Activated CD8-positive, alpha-beta T cell treated with anti-CD3 and anti-CD28 coated beads for 36 hours (primary cell): ENCODE measurements at regions not wholly inside any gene's neighbourhood (a gene's known extent, or its start where the extent isn't known, plus 50 kb on each side); places are given as distances from the start of the nearest gene placed in this dataset.

Experiments
- ATAC-seq: fragments of 200-7000 bp; cut with Tn5 transposase; one replicate; pipeline ENCODE4 v1.10.0; 2021; ENCODE audit warnings: mild to moderate bottlenecking, moderate library complexity
- CTCF ChIA-PET: fragments of 350-600 bp; sonication (Branson Sonifier 250); formaldehyde crosslinking; loops from one replicate; lab custom pipeline; 2021; ENCODE audit warnings: antibody characterized with exemption; lab: Charles Lee
- POLR2A ChIA-PET: fragments of 350-600 bp; sonication (Branson Sonifier 250); formaldehyde crosslinking; loops from one replicate; lab custom pipeline; 2021; ENCODE audit warnings: antibody characterized with exemption; lab: Charles Lee
- DNase-seq: peaks from one replicate; pipeline ENCODE4 v3.0.0-alpha.2; 2020
- H3K27ac Mint-ChIP-seq: one replicate; pipeline ENCODE4 v1.8.0; 2021; ENCODE audit warnings: mild to moderate bottlenecking, mixed read lengths
- H3K27me3 Mint-ChIP-seq: one replicate; pipeline ENCODE4 v1.8.0; 2021; ENCODE audit warnings: mixed read lengths
- H3K36me3 Mint-ChIP-seq: one replicate; pipeline ENCODE4 v1.8.0; 2021; ENCODE audit warnings: low read depth, mixed read lengths
- H3K4me1 Mint-ChIP-seq: one replicate; pipeline ENCODE4 v1.8.0; 2021; ENCODE audit warnings: low read depth, mixed read lengths
- H3K4me3 Mint-ChIP-seq: one replicate; pipeline ENCODE4 v1.8.0; 2021; ENCODE audit warnings: mild to moderate bottlenecking, moderate library complexity, mixed read lengths
- H3K9me3 Mint-ChIP-seq: one replicate; pipeline ENCODE4 v1.8.0; 2021; ENCODE audit warnings: mixed read lengths
- CTCF ChIP-seq: fragments of 200-600 bp; IDR thresholded peaks from one replicate; pipeline ENCODE4 v1.8.0; 2022; ENCODE audit warnings: antibody characterized with exemption, mild to moderate bottlenecking
- intact Hi-C: fragments of 100-400 bp; cut with micrococcal nuclease; formaldehyde crosslinking; loops from one replicate; pipeline ENCODE4 v1.10.0; 2022

GRCh38 chr12:82097877-82098276 lies 260.3 kb downstream of the CCDC59 start:
- CTCF ChIA-PET = interaction anchor here (1.2 kb wide), 1 partner anchor 9 kb away, joined by 3 read pairs; no protein-coding TSS in a partner anchor
- Mint-ChIP-seq H3K27me3 (peaks cover 1% of the 10 kb centered on the region), H3K9me3 (peaks cover 2% of the 10 kb centered on the region), H3K27ac (no peak overlapping the region), H3K4me3 (no peak overlapping the region), H3K36me3 (no peaks in the 10 kb centered on the region), H3K4me1 (no peaks in the 10 kb centered on the region)
- POLR2A ChIA-PET = no interaction called here
- no peak for DNase-seq
- no peak for ATAC-seq
- intact Hi-C loops = no loop called here
- no peak for TF ChIP-seq CTCF

GRCh38 chr12:82097438-82097837 lies 260.7 kb downstream of the CCDC59 start:
- DNase-seq (no peak), ATAC-seq (no peak)
- Mint-ChIP-seq H3K4me3 (no peak overlapping the region), H3K27me3 (peaks cover 1% of the 10 kb centered on the region), H3K27ac (no peak overlapping the region), H3K9me3 (peaks cover 2% of the 10 kb centered on the region), H3K4me1 (no peaks in the 10 kb centered on the region), H3K36me3 (no peaks in the 10 kb centered on the region)
- intact Hi-C loops = no loop called here
- TF ChIP-seq CTCF = no peak
- POLR2A ChIA-PET = no interaction called here
- CTCF ChIA-PET = interaction anchor here (1.2 kb wide), 1 partner anchor 9 kb away, joined by 3 read pairs; no protein-coding TSS in a partner anchor

- peaks cover 5% of the 10 kb centered on the region for H3K9me3 Mint-ChIP-seq
- CTCF ChIA-PET = no interaction called here
- POLR2A ChIA-PET = no interaction called here
- DNase-seq (no peak), ATAC-seq (no peak)
- no peak overlapping the region for H3K27ac Mint-ChIP-seq
- no peaks in the 10 kb centered on the region for H3K27me3 Mint-ChIP-seq
- intact Hi-C loops = no loop called here
- no peaks in the 10 kb centered on the region for H3K36me3 Mint-ChIP-seq
- no peak for TF ChIP-seq CTCF
- no peaks in the 10 kb centered on the region for H3K4me1 Mint-ChIP-seq
- H3K4me3 Mint-ChIP-seq = no peak overlapping the region
These were observed 268.0 kb downstream of the CCDC59 start for GRCh38 chr12:82090165-82090564.

- Mint-ChIP-seq H3K4me3 (no peak overlapping the region), H3K27me3 (no peaks in the 10 kb centered on the region), H3K27ac (no peak overlapping the region), H3K36me3 (no peaks in the 10 kb centered on the region), H3K9me3 (peaks cover 8% of the 10 kb centered on the region), H3K4me1 (no peaks in the 10 kb centered on the region)
- no peak for TF ChIP-seq CTCF
- no peak for DNase-seq
- ChIA-PET CTCF (interaction anchor here (1.1 kb wide), 1 partner anchor 8 kb away, joined by 3 read pairs; no protein-coding TSS in a partner anchor), POLR2A (no interaction called here)
- intact Hi-C loops = no loop called here
- ATAC-seq = no peak
These were observed 268.6 kb downstream of the CCDC59 start for GRCh38 chr12:82089369-82090121.

- Mint-ChIP-seq H3K36me3 (no peaks in the 10 kb centered on the region), H3K9me3 (peaks cover 7% of the 10 kb centered on the region), H3K4me3 (no peak overlapping the region), H3K27me3 (no peaks in the 10 kb centered on the region), H3K4me1 (no peaks in the 10 kb centered on the region), H3K27ac (no peak overlapping the region)
- intact Hi-C loops = no loop called here
- ChIA-PET POLR2A (no interaction called here), CTCF (no interaction called here)
- no peak for TF ChIP-seq CTCF
- ATAC-seq = no peak
- DNase-seq = no peak
These were observed 275.7 kb downstream of the CCDC59 start for GRCh38 chr12:82082501-82082900.
